SK-N-SH (cell line): ENCODE measurements at regions not wholly inside any gene's neighbourhood (a gene's known extent, or its start where the extent isn't known, plus 50 kb on each side); places are given as distances from the start of the nearest gene placed in this dataset.

Experiments used
- CTCF ChIA-PET: fragments of 300-600, 350-600 bp; formaldehyde crosslinking; extraction: SDS; loops from one replicate; lab custom pipeline; 2021; lab: Yijun Ruan, JAX
- POLR2A ChIA-PET: fragments of 350-600 bp; sonication (Branson Sonifier 250); formaldehyde crosslinking; extraction: SDS; loops from one replicate; lab custom pipeline; 2020; ENCODE audit warnings: antibody characterized with exemption, inconsistent platforms; lab: Yijun Ruan, JAX
- DNase-seq: peaks from one replicate; pipeline ENCODE4 v3.0.0; 2012
- H2AFZ ChIP-seq: fragments of 200-600 bp; sonication (generic); 2 replicates; pipeline ENCODE4 v1.8.1; 2016; ENCODE audit warnings: antibody characterized with exemption, mild to moderate bottlenecking, low read depth
- H3F3A ChIP-seq: fragments of 200-600 bp; sonication (generic); replicated peaks from 2 replicates; pipeline ENCODE3; 2016; ENCODE audit warnings: antibody characterized with exemption, mild to moderate bottlenecking; ENCODE audit not compliant: insufficient read depth
- H3K27ac ChIP-seq, 2 experiments: fragments of 200-500 bp in 1 of 2; fragments of 200-600 bp in 1 of 2; sonication (Bioruptor generic) in 1 of 2; sonication (generic), shearing (Covaris generic) in 1 of 2; 2 replicates each; pipeline versions ENCODE4 v1.5.1 to v1.6.1; 2014 to 2016; ENCODE audit warnings: low read depth in 2 of 2, inconsistent platforms in 1 of 2, low read length in 1 of 2, mild to moderate bottlenecking in 1 of 2, mixed read lengths in 1 of 2
- H3K27me3 ChIP-seq: fragments of 200-600 bp; sonication (generic), shearing (Covaris generic); 2 replicates; pipeline ENCODE4 v1.6.1; 2016; ENCODE audit warnings: mixed run types; ENCODE audit not compliant: insufficient read depth
- H3K36me3 ChIP-seq, 2 experiments: fragments of 200-500 bp in 1 of 2; fragments of 200-600 bp in 1 of 2; sonication (Bioruptor generic) in 1 of 2; sonication (generic) in 1 of 2; replicated peaks in 1 of 2; 2 replicates each; pipeline versions ENCODE3 to v1.5.1; 2014 to 2016; ENCODE audit warnings: low read length in 1 of 2, mild to moderate bottlenecking in 1 of 2; ENCODE audit not compliant: insufficient read depth in 2 of 2, control insufficient read depth in 1 of 2
- H3K4me1 ChIP-seq, 2 experiments: fragments of 200-500 bp in 1 of 2; fragments of 200-600 bp in 1 of 2; sonication (Bioruptor generic) in 1 of 2; sonication (generic), shearing (Covaris generic) in 1 of 2; 2 replicates each; pipeline versions ENCODE4 v1.5.1 to v1.6.1; 2014 to 2016; ENCODE audit warnings: low read depth in 1 of 2, low read length in 1 of 2, mixed run types in 1 of 2; ENCODE audit not compliant: insufficient read depth in 2 of 2, control insufficient read depth in 1 of 2
- H3K4me2 ChIP-seq: fragments of 200-600 bp; sonication (generic), shearing (Covaris generic); 2 replicates; pipeline ENCODE4 v1.6.1; 2017; ENCODE audit warnings: mixed run types
- H3K4me3 ChIP-seq, 2 experiments: fragments of 200-500 bp in 1 of 2; fragments of 200-600 bp in 1 of 2; sonication (Bioruptor generic) in 1 of 2; sonication (generic), shearing (Covaris generic) in 1 of 2; 2 replicates each; pipeline versions ENCODE4 v1.5.1 to v1.8.1; 2014 to 2016; ENCODE audit warnings: low read depth in 2 of 2, inconsistent platforms in 1 of 2, low read length in 1 of 2, mild to moderate bottlenecking in 1 of 2, mixed read lengths in 1 of 2, moderate library complexity in 1 of 2
- H3K79me2 ChIP-seq: fragments of 200-600 bp; sonication (generic); 2 replicates; pipeline ENCODE4 v1.8.1; 2017; ENCODE audit warnings: mild to moderate bottlenecking; ENCODE audit not compliant: insufficient read depth
- H3K9ac ChIP-seq: fragments of 200-600 bp; sonication (generic); 2 replicates; pipeline ENCODE4 v1.6.1; 2017; ENCODE audit warnings: mixed run types
- H3K9me2 ChIP-seq: fragments of 200-600 bp; sonication (generic); 2 replicates; pipeline ENCODE4 v1.6.1; 2017; ENCODE audit warnings: mixed run types
- H3K9me3 ChIP-seq: fragments of 200-600 bp; sonication (generic); 2 replicates; pipeline ENCODE4 v1.6.1; 2017; ENCODE audit warnings: mixed run types, mild to moderate bottlenecking, moderate library complexity
- H4K20me1 ChIP-seq: fragments of 200-600 bp; sonication (generic); 2 replicates; pipeline ENCODE4 v1.6.1; 2017; ENCODE audit warnings: mild to moderate bottlenecking, mixed run types; ENCODE audit not compliant: insufficient read depth
- CHD2 ChIP-seq: fragments of 150-350 bp; IDR thresholded peaks from 2 replicates; pipeline ENCODE4 v1.6.1; 2018; ENCODE audit warnings: low read length; ENCODE audit not compliant: partially characterized antibody
- ELF1 ChIP-seq: IDR thresholded peaks from 2 replicates; pipeline ENCODE4 v1.4.0; 2012
- MEF2A ChIP-seq: IDR thresholded peaks from 2 replicates; pipeline ENCODE4 v1.4.0; 2012; ENCODE audit warnings: low read depth, borderline replicate concordance
- NRF1 ChIP-seq: IDR thresholded peaks from 2 replicates; pipeline ENCODE4 v1.6.1; 2012; ENCODE audit warnings: low read depth, mild to moderate bottlenecking, low read length
- POLR2AphosphoS5 ChIP-seq: IDR thresholded peaks from 2 replicates; pipeline ENCODE4 v1.6.1; 2012; ENCODE audit warnings: low read depth, low read length
- RXRA ChIP-seq: IDR thresholded peaks from 2 replicates; pipeline ENCODE4 v1.4.0; 2012; ENCODE audit warnings: low read depth, mild to moderate bottlenecking, borderline replicate concordance
- SMC3 ChIP-seq: IDR thresholded peaks from 2 replicates; pipeline ENCODE4 v1.6.1; 2012; ENCODE audit warnings: low read depth, low read length, improper control_type of control experiment
- WGBS: methylation state at CpG from one replicate; pipeline ENCODE4 v1.1.6; 2017; ENCODE audit warnings: low lambda C conversion rate; 5-methylcytosine and 5-hydroxymethylcytosine counted together
- TF ChIP-seq, protein P1 (sequence below): IDR thresholded peaks from 2 replicates; pipeline ENCODE4 v1.4.0; 2012; ENCODE audit warnings: low read depth, borderline replicate concordance
- TF ChIP-seq, protein P2 (sequence below): IDR thresholded peaks from 2 replicates; pipeline ENCODE4 v1.4.0; 2012; ENCODE audit warnings: low read depth

DNA sequence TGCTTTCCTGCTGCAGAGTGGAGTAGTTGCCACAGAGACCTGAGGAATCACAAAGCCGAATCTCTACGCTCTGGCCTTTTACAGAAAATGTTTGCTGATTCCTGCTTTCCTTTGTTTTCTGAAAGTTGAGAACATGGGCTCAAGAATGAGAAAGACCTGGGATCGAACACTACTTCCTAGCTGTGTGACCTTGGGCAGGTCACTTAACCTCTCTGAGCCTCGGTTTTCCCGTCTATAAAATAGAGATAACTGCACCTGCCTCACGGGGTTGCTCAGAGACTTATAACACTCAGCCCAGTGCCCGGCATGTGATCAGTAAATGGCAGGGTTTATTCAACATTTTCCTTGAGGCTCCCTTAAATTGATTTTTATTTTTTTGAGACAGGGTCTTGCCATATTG lies 70.9 kb upstream of the ALX4 start:
- no peaks in the 10 kb centered on the region for H3F3A ChIP-seq
- H3K4me3 ChIP-seq, result no peak overlapping the region
- no peaks in the 10 kb centered on the region; the same call in 1 of the 2 replicates for H3K27me3 ChIP-seq
- H3K4me2 ChIP-seq, result no peak overlapping the region
- WGBS, result 35% methylated on average over 7 of the region's 7 CpGs
- H3K4me1 ChIP-seq, result peaks cover 0 to 4% of the 10 kb centered on the region in 2 experiments; a peak in 1 of 4 replicates
- no peaks in the 10 kb centered on the region for H3K79me2 ChIP-seq
- TF ChIP-seq RXRA, result no peak
- TF ChIP-seq, all 33 proteins: peak for 0
- Histone ChIP-seq H3K9ac (no peak overlapping the region), H3K9me2 (no peaks in the 10 kb centered on the region), H3K27ac (no peak overlapping the region), H3K9me3 (no peaks in the 10 kb centered on the region), H3K36me3 (no peaks in the 10 kb centered on the region), H2AFZ (no peak overlapping the region), H4K20me1 (no peaks in the 10 kb centered on the region)
- DNase-seq, result no peak
- ChIA-PET POLR2A (no interaction called here), CTCF (no interaction called here)

DNA sequence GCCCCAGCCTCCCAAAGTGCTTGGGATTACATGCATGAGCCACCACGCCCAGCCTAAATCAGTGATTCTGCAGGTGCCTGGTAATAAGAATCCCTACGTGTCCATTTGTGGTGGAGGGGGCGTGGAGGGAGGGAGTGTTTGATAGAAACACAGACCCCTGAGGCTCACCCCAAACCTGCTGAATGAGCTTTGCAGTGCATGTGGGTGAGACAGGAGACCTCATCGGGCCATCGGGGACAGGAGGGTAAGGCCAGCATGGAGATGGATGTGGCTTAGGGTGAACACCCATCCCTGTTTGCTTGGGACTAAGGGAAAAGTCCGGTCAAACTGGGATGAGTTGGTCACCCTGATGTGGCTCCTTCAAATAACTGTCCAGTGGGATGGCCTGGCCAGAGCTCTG lies 71.3 kb upstream of the ALX4 start:
- Histone ChIP-seq H3K79me2 (no peaks in the 10 kb centered on the region), H2AFZ (no peak overlapping the region), H4K20me1 (no peaks in the 10 kb centered on the region), H3K36me3 (no peaks in the 10 kb centered on the region), H3K27me3 (no peaks in the 10 kb centered on the region; the same call in 1 of the 2 replicates), H3K4me2 (no peak overlapping the region), H3K4me3 (no peak overlapping the region), H3F3A (no peaks in the 10 kb centered on the region), H3K9ac (no peak overlapping the region), H3K9me3 (no peaks in the 10 kb centered on the region), H3K9me2 (no peaks in the 10 kb centered on the region), H3K27ac (no peak overlapping the region), H3K4me1 (peaks cover 0 to 4% of the 10 kb centered on the region in 2 experiments; a peak in 1 of 4 replicates)
- no peak for DNase-seq
- CTCF ChIA-PET, result interaction anchor here (1.2 kb wide), 1 partner anchor 248 kb away, joined by 4 read pairs; no protein-coding TSS in a partner anchor
- POLR2A ChIA-PET, result no interaction called here
- TF ChIP-seq, protein P1, sequence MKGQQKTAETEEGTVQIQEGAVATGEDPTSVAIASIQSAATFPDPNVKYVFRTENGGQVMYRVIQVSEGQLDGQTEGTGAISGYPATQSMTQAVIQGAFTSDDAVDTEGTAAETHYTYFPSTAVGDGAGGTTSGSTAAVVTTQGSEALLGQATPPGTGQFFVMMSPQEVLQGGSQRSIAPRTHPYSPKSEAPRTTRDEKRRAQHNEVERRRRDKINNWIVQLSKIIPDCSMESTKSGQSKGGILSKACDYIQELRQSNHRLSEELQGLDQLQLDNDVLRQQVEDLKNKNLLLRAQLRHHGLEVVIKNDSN, result no peak
- TF ChIP-seq CHD2 (no peak), POLR2AphosphoS5 (no peak), SMC3 (no peak), ELF1 (no peak), NRF1 (no peak)
- TF ChIP-seq, protein P2, sequence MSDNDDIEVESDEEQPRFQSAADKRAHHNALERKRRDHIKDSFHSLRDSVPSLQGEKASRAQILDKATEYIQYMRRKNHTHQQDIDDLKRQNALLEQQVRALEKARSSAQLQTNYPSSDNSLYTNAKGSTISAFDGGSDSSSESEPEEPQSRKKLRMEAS, result no peak
- WGBS, result 55% methylated on average over 6 of the region's 6 CpGs

DNA sequence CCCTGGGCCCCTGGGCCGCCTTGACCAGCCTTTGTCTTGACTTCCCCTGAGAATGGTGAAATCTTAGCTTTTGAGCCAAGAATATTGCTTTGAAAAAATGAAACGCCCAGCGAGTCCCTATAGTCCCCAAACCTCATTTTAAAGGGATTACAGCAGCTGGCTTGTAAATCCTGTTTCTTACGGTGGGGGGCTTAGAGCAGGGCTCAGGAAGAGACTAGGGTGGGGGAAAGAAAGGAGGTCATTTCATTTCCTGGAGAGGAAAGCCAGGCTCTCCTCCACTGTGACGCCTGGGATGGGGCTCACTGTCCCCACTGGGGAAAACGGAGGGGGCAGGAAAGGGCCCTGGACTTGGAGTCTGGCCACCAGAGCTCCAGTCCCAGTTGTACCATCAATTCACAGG lies 72.2 kb upstream of the ALX4 start:
- CTCF ChIA-PET, result interaction anchor here (1.2 kb wide), 1 partner anchor 249 kb away, joined by 4 read pairs; no protein-coding TSS in a partner anchor
- DNase-seq, result no peak
- no peak overlapping the region for H2AFZ ChIP-seq
- no peak for TF ChIP-seq MEF2A
- no peak overlapping the region for H3K4me2 ChIP-seq
- H3K4me1 ChIP-seq, result peaks cover 0 to 4% of the 10 kb centered on the region in 2 experiments; a peak in 1 of 4 replicates
- H3K9me3 ChIP-seq, result no peaks in the 10 kb centered on the region
- H3K27ac ChIP-seq, result no peak overlapping the region
- POLR2A ChIA-PET, result no interaction called here
- no peak overlapping the region for H3K9ac ChIP-seq
- H4K20me1 ChIP-seq, result no peaks in the 10 kb centered on the region
- H3K9me2 ChIP-seq, result no peaks in the 10 kb centered on the region
- no peaks in the 10 kb centered on the region; the same call in 1 of the 2 replicates for H3K27me3 ChIP-seq
- 45% methylated on average over 6 of the region's 6 CpGs for WGBS
- no peaks in the 10 kb centered on the region for H3K79me2 ChIP-seq
- no peak overlapping the region for H3K4me3 ChIP-seq
- H3K36me3 ChIP-seq, result no peaks in the 10 kb centered on the region
- no peaks in the 10 kb centered on the region for H3F3A ChIP-seq
